Esophagus muscularis mucosa (tissue), 4 donors: ENCODE measurements at regions not wholly inside any gene's neighbourhood (a gene's known extent, or its start where the extent isn't known, plus 50 kb on each side); places are given as distances from the start of the nearest gene placed in this dataset.

Experiments used
- DNase-seq: peaks from one replicate; pipeline ENCODE4 v3.0.0-alpha.2; 2017; ENCODE audit errors: extremely low spot score
- H3K27ac ChIP-seq, 4 donors: fragments of 200-600 bp; sonication (generic); replicated peaks in 1 of 4; 1 replicate in 3 of 4; 2 replicates in 1 of 4; pipeline ENCODE4 v1.5.1; 2016 to 2019; ENCODE audit warnings: mild to moderate bottlenecking in 1 of 4
- H3K27me3 ChIP-seq, 4 donors: fragments of 200-600 bp; sonication (generic); one replicate each; pipeline versions ENCODE4 v1.5.1 to v1.6.0; 2016 to 2019
- H3K36me3 ChIP-seq, 4 donors: fragments of 200-600 bp; sonication (generic); one replicate each; pipeline ENCODE4 v1.5.1; 2016 to 2019
- H3K4me1 ChIP-seq, 4 donors: fragments of 200-600 bp; sonication (generic); one replicate each; pipeline ENCODE4 v1.5.1; 2016 to 2019
- H3K4me3 ChIP-seq, 4 donors: fragments of 200-600 bp; sonication (generic); 1 replicate in 2 of 4; 2 replicates in 2 of 4; pipeline ENCODE4 v1.5.1; 2016 to 2019; ENCODE audit warnings: mild to moderate bottlenecking in 4 of 4, moderate library complexity in 1 of 4
- H3K9me3 ChIP-seq, 4 donors: fragments of 200-600 bp; sonication (generic); 1 replicate in 3 of 4; 2 replicates in 1 of 4; pipeline ENCODE4 v1.5.1; 2016 to 2019
- EP300 ChIP-seq: sonication (generic); formaldehyde crosslinking; IDR thresholded peaks from one replicate; pipeline ENCODE4 v1.6.1; 2017; ENCODE audit warnings: antibody characterized with exemption
- POLR2A ChIP-seq: fragments of 450-650 bp; IDR thresholded peaks from one replicate; pipeline ENCODE4 v1.6.1; 2017; ENCODE audit warnings: antibody characterized with exemption, moderate library complexity, mild to moderate bottlenecking, low read depth
- POLR2AphosphoS5 ChIP-seq, 2 donors: sonication (generic); formaldehyde crosslinking; IDR thresholded peaks; one replicate each; pipeline ENCODE4 v1.6.1; 2017; ENCODE audit warnings: antibody characterized with exemption in 2 of 2
- WGBS: methylation state at CpG from one replicate; pipeline ENCODE4 v1.1.5; 2018; 5-methylcytosine and 5-hydroxymethylcytosine counted together
- intact Hi-C: fragments of 100-400 bp; cut with DNase I; formaldehyde crosslinking; loops from one replicate; pipeline ENCODE4 v1.15.1; 2023
- TF ChIP-seq, protein P1 (sequence below), 3 experiments: fragments of 200-600 bp in 2 of 3; fragments of 450-650 bp in 1 of 3; sonication (generic) in 2 of 3; IDR thresholded peaks; one replicate each; pipeline ENCODE4 v1.5.1; 2017 to 2019; ENCODE audit warnings: antibody characterized with exemption in 3 of 3, mild to moderate bottlenecking in 2 of 3, moderate library complexity in 1 of 3

- TF ChIP-seq, protein P1, sequence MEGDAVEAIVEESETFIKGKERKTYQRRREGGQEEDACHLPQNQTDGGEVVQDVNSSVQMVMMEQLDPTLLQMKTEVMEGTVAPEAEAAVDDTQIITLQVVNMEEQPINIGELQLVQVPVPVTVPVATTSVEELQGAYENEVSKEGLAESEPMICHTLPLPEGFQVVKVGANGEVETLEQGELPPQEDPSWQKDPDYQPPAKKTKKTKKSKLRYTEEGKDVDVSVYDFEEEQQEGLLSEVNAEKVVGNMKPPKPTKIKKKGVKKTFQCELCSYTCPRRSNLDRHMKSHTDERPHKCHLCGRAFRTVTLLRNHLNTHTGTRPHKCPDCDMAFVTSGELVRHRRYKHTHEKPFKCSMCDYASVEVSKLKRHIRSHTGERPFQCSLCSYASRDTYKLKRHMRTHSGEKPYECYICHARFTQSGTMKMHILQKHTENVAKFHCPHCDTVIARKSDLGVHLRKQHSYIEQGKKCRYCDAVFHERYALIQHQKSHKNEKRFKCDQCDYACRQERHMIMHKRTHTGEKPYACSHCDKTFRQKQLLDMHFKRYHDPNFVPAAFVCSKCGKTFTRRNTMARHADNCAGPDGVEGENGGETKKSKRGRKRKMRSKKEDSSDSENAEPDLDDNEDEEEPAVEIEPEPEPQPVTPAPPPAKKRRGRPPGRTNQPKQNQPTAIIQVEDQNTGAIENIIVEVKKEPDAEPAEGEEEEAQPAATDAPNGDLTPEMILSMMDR (IDR thresholded peaks at IDR 0.05) = no peak
- TF ChIP-seq POLR2AphosphoS5 (IDR thresholded peaks at IDR 0.05) (no peak), POLR2A (no peak), EP300 (no peak)
- Histone ChIP-seq H3K4me1 (no peaks in the 10 kb centered on the region), H3K4me3 (no peak overlapping the region), H3K36me3 (no peaks in the 10 kb centered on the region), H3K9me3 (no peaks in the 10 kb centered on the region), H3K27me3 (no peaks in the 10 kb centered on the region), H3K27ac (no peak overlapping the region)
- no peak for DNase-seq
- intact Hi-C loops = no loop called here
- WGBS = 80% methylated on average over 7 of the region's 7 CpGs
These were observed 255.5 kb downstream of the SNAPC1 start for GRCh38 chr14:62017651-62018230.

- H3K27me3 ChIP-seq = no peaks in the 10 kb centered on the region
- H3K4me3 ChIP-seq = no peak overlapping the region
- no peaks in the 10 kb centered on the region for H3K4me1 ChIP-seq
- no peak for TF ChIP-seq POLR2AphosphoS5 (IDR thresholded peaks at IDR 0.05)
- TF ChIP-seq, protein P1 (IDR thresholded peaks at IDR 0.05) = no peak
- no peak for TF ChIP-seq POLR2A
- TF ChIP-seq EP300 = no peak
- no peaks in the 10 kb centered on the region for H3K9me3 ChIP-seq
- H3K27ac ChIP-seq = no peak overlapping the region
- no peaks in the 10 kb centered on the region for H3K36me3 ChIP-seq
- DNase-seq = no peak
- intact Hi-C loops = no loop called here
- 89% methylated on average over 5 of the region's 5 CpGs for WGBS
These were observed 256.4 kb downstream of the SNAPC1 start for GRCh38 chr14:62018606-62019005.

GRCh38 chr14:62027958-62028357 lies 265.7 kb downstream of the SNAPC1 start:
- H3K36me3 ChIP-seq = no peaks in the 10 kb centered on the region
- intact Hi-C loops = no loop called here
- 45% methylated on average over 2 of the region's 2 CpGs for WGBS
- H3K27ac ChIP-seq = no peak overlapping the region
- H3K27me3 ChIP-seq = no peaks in the 10 kb centered on the region
- DNase-seq = no peak
- TF ChIP-seq POLR2A (no peak), EP300 (no peak), POLR2AphosphoS5 (IDR thresholded peaks at IDR 0.05) (no peak)
- no peaks in the 10 kb centered on the region for H3K9me3 ChIP-seq
- no peak overlapping the region for H3K4me3 ChIP-seq
- H3K4me1 ChIP-seq = no peaks in the 10 kb centered on the region

- Histone ChIP-seq H3K4me1 (no peaks in the 10 kb centered on the region), H3K27ac (no peak overlapping the region), H3K27me3 (no peaks in the 10 kb centered on the region), H3K4me3 (no peak overlapping the region), H3K36me3 (no peaks in the 10 kb centered on the region), H3K9me3 (peaks cover 0 to 4% (median 0%) of the 10 kb centered on the region in 4 donors)
- DNase-seq = no peak
- WGBS = 75% methylated on average over 2 of the region's 2 CpGs
- intact Hi-C loops = no loop called here
- TF ChIP-seq, protein P1 (IDR thresholded peaks at IDR 0.05) = no peak
- TF ChIP-seq POLR2AphosphoS5 (IDR thresholded peaks at IDR 0.05) (no peak), POLR2A (no peak), EP300 (no peak)
These were observed 267.3 kb downstream of the SNAPC1 start for GRCh38 chr14:62029569-62029924.

DNA sequence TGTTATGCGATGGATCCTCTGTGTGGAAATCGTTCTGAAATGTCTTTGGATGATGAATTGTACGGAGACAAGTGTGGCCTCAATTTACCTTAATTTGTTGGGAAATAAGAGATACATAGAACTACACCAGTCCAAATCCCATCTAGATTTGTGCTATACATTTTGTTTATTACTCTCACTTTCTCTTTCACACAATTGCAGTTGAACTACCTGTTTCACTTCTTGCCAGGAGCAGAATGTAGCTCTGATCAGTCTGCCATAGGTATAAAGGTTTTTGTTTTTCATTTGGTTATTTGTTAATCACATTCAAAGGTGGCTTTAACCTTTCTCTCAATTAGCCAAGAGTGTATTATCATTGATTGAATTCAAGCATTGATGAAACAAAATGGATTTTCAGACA lies 268.2 kb downstream of the SNAPC1 start:
- Histone ChIP-seq H3K36me3 (no peaks in the 10 kb centered on the region), H3K27me3 (no peaks in the 10 kb centered on the region), H3K9me3 (peaks cover 0 to 4% (median 0%) of the 10 kb centered on the region in 4 donors), H3K4me1 (no peaks in the 10 kb centered on the region), H3K27ac (no peak overlapping the region), H3K4me3 (no peak overlapping the region)
- DNase-seq = no peak
- intact Hi-C loops = no loop called here
- WGBS = 88% methylated on average over 3 of the region's 3 CpGs
- TF ChIP-seq POLR2A = no peak
- TF ChIP-seq, protein P1 (IDR thresholded peaks at IDR 0.05) = no peak
- TF ChIP-seq POLR2AphosphoS5 (IDR thresholded peaks at IDR 0.05) = no peak
- TF ChIP-seq EP300 = no peak
